ENCODE measurements at regions not wholly inside any gene's neighbourhood (a gene's known extent, or its start where the extent isn't known, plus 50 kb on each side); places are given as distances from the start of the nearest gene placed in this dataset.
A peak's percentile ranks its signal among the peaks of the same experiment; 100 is the strongest.

- no peak overlapping the region for H3K27ac ChIP-seq (replicated peaks)
- no peaks in the 10 kb centered on the region for H3K36me3 ChIP-seq
- H3K27me3 ChIP-seq (ENCODE audit: low read depth): no peaks in the 10 kb centered on the region
- H3K4me3 ChIP-seq: no peak overlapping the region
- no peaks in the 10 kb centered on the region for H3K4me1 ChIP-seq
- no peaks in the 10 kb centered on the region for H3K9me3 ChIP-seq (replicated peaks)
- intact Hi-C loops (cut with micrococcal nuclease): loop anchor here (10.0 kb wide), 1 partner anchor 66 kb away; the partner anchor contains the start of gene EZH2
- TF ChIP-seq, protein P1, sequence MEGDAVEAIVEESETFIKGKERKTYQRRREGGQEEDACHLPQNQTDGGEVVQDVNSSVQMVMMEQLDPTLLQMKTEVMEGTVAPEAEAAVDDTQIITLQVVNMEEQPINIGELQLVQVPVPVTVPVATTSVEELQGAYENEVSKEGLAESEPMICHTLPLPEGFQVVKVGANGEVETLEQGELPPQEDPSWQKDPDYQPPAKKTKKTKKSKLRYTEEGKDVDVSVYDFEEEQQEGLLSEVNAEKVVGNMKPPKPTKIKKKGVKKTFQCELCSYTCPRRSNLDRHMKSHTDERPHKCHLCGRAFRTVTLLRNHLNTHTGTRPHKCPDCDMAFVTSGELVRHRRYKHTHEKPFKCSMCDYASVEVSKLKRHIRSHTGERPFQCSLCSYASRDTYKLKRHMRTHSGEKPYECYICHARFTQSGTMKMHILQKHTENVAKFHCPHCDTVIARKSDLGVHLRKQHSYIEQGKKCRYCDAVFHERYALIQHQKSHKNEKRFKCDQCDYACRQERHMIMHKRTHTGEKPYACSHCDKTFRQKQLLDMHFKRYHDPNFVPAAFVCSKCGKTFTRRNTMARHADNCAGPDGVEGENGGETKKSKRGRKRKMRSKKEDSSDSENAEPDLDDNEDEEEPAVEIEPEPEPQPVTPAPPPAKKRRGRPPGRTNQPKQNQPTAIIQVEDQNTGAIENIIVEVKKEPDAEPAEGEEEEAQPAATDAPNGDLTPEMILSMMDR (IDR thresholded peaks at IDR 0.05; ENCODE audit: borderline replicate concordance): no peak
- no peak for DNase-seq
Observed at GRCh38 chr7:148950806-148951205, 66.7 kb upstream of the EZH2 start.

GRCh38 chr7:148944935-148945934 is 61.1 kb upstream of the EZH2 start:
- no peak for DNase-seq
- intact Hi-C loops (cut with micrococcal nuclease): no loop called here
- H3K36me3 ChIP-seq: no peaks in the 10 kb centered on the region

DNA sequence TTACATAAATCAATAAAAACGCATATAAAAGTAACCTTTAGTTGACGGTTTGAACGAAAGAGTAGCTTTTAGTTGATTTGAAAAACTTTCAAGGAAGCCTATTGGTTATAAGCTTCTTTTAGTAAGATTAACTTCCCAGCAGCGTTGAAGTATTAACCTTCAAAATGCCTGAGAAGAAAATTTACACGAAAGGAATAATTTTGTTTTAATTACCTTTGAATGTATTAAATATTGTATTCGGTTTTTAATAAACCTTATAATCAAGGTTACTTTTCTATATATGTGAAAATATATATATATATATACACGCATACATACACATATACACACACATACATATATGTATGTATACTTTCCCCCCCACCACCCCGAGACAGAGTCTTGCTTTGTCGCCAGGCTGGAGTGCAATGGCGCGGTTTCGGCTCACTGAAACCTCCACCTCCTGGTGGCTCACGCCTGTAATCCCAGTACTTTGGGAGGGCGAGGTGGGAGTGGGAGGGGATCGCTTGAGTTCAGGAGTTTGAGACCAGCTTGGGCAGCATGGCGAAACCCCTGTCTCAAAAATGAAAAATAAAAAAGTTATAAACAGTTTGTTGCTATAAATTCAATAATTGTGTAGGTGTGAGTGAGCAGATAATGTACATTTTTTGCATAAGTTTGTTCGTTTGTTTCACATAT is 57.6 kb upstream of the EZH2 start:
- no peaks in the 10 kb centered on the region for H3K27me3 ChIP-seq (ENCODE audit: low read depth)
- TF ChIP-seq, protein P1 (IDR thresholded peaks at IDR 0.05; ENCODE audit: borderline replicate concordance): peak; percentile 53
- H3K27ac ChIP-seq (replicated peaks): peak overlapping the region; percentile 87
- no peaks in the 10 kb centered on the region for H3K36me3 ChIP-seq
- peaks cover 5% of the 10 kb centered on the region for H3K9me3 ChIP-seq (replicated peaks)
- peak overlapping the region; percentile 85 for H3K4me3 ChIP-seq
- H3K4me1 ChIP-seq: peaks cover 20% of the 10 kb centered on the region
- intact Hi-C loops (cut with micrococcal nuclease): no loop called here
- peak; percentile 31 for DNase-seq

More at GRCh38 chr7:148944935-148945934, 61.1 kb upstream of the EZH2 start:
- Histone ChIP-seq H3K9me3 (replicated peaks) (peaks cover 5% of the 10 kb centered on the region), H3K4me1 (peaks cover 16% of the 10 kb centered on the region), H3K27me3 (ENCODE audit: low read depth) (no peaks in the 10 kb centered on the region), H3K27ac (replicated peaks) (no peak overlapping the region), H3K4me3 (no peak overlapping the region)
- TF ChIP-seq, protein P1 (IDR thresholded peaks at IDR 0.05; ENCODE audit: borderline replicate concordance): no peak

DNA sequence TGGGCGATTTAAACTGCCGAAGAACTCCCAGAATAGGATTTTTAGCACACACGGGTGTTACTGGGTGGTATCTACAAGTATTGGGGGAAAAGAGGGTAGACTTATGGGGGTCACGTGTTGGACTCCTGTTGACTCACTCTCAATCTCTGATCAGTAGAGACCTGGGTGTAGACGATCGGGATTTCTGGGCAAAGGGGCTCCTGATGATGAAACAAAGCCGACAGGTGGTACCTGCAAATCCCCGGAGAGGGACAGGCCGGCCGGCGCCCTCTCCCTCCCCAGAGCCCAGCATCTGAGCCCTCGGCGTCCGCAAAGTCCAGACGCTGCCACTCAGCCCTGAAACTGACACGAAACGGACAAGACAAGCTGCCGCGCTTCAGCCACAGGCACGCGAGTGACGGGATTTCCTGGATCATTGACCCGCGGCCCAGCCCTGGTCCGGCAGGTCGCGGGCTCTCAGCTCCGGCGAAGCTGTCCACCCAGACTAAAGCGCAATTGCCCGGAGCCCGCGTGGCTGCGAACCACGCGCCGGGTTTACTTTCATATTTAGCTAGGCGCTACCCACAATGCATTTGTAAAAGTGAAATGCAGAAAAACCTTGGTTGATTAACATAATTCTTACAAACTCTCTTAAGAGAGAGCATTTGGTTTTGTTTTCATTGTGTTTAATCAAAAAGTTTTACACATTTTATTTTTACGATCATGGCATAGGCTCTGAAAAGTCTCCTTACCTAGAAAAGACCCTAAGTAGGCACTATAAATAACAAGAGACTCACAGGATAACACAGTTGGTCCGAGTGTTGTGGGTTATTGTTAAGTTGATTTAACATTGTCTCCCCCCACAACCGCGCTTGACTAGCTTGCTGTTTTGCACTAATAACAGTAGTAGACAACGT is 56.9 kb upstream of the EZH2 start:
- DNase-seq: peak; percentile 81
- Histone ChIP-seq H3K9me3 (replicated peaks) (peaks cover 5% of the 10 kb centered on the region), H3K27me3 (ENCODE audit: low read depth) (no peaks in the 10 kb centered on the region), H3K27ac (replicated peaks) (peak overlapping the region; percentile 87), H3K4me3 (peak overlapping the region; percentile 85), H3K4me1 (peaks cover 20% of the 10 kb centered on the region), H3K36me3 (no peaks in the 10 kb centered on the region)
- TF ChIP-seq, protein P1 (IDR thresholded peaks at IDR 0.05; ENCODE audit: borderline replicate concordance): no peak
- intact Hi-C loops (cut with micrococcal nuclease): no loop called here

All from left ventricle myocardium inferior (tissue), 1 donor.